DND-41 (cell line): ENCODE measurements at regions not wholly inside any gene's neighbourhood (a gene's known extent, or its start where the extent isn't known, plus 50 kb on each side); places are given as distances from the start of the nearest gene placed in this dataset.
"Not testable (repeated sequence)": the region's sequence is repeated elsewhere in the genome, so short reads cannot be mapped to it uniquely, and the experiment has no call there.

Experiments
- ATAC-seq: fragments of 200-7000 bp; cut with Tn5 transposase; 3 replicates; pipeline ENCODE4 v1.9.1; 2021; ENCODE audit warnings: low read depth; ENCODE audit not compliant: insufficient read depth
- DNase-seq: peaks from one replicate; pipeline ENCODE4 v3.0.0-alpha.2; 2020
- H2AFZ ChIP-seq: 2 replicates; pipeline ENCODE4 v1.6.0; 2012; ENCODE audit warnings: low read depth, low read length
- H3K27ac ChIP-seq: 2 replicates; pipeline ENCODE4 v1.5.1; 2012; ENCODE audit warnings: low read length, inconsistent platforms
- H3K27me3 ChIP-seq: fragments of 200-600 bp; sonication (generic); 2 replicates; pipeline ENCODE4 v1.6.0; 2012; ENCODE audit warnings: low read length, mild to moderate bottlenecking, inconsistent platforms; ENCODE audit not compliant: insufficient read depth, poor library complexity
- H3K36me3 ChIP-seq: 2 replicates; pipeline ENCODE4 v1.5.1; 2012; ENCODE audit warnings: low read length, inconsistent platforms; ENCODE audit not compliant: insufficient read depth
- H3K4me1 ChIP-seq: 2 replicates; pipeline ENCODE4 v1.5.1; 2012; ENCODE audit warnings: mild to moderate bottlenecking, low read length; ENCODE audit not compliant: insufficient read depth
- H3K4me2 ChIP-seq: 2 replicates; pipeline ENCODE4 v1.6.0; 2012; ENCODE audit warnings: mild to moderate bottlenecking, moderate library complexity, low read length, inconsistent platforms; ENCODE audit not compliant: insufficient read depth
- H3K4me3 ChIP-seq, 2 experiments: fragments of 200-600 bp in 1 of 2; shearing (Covaris generic) in 1 of 2; 2 replicates each; pipeline ENCODE4 v1.5.1; 2012 to 2016; ENCODE audit warnings: inconsistent platforms in 2 of 2, low read length in 2 of 2, mild to moderate bottlenecking in 2 of 2, low read depth in 1 of 2, moderate library complexity in 1 of 2
- H3K79me2 ChIP-seq: 2 replicates; pipeline ENCODE4 v1.6.0; 2012; ENCODE audit warnings: low read length, inconsistent platforms; ENCODE audit not compliant: insufficient read depth
- H3K9ac ChIP-seq: 2 replicates; pipeline ENCODE4 v1.6.0; 2012; ENCODE audit warnings: low read depth, mild to moderate bottlenecking, inconsistent platforms, low read length, moderate library complexity
- H3K9me3 ChIP-seq: 2 replicates; pipeline ENCODE4 v1.5.1; 2012; ENCODE audit warnings: low read length, moderate library complexity, mild to moderate bottlenecking, inconsistent platforms; ENCODE audit not compliant: insufficient read depth, severe bottlenecking
- H4K20me1 ChIP-seq: 2 replicates; pipeline ENCODE4 v1.6.0; 2012; ENCODE audit warnings: low read length; ENCODE audit not compliant: insufficient read depth
- EZH2 ChIP-seq: IDR thresholded peaks from 3 replicates; pipeline ENCODE4 v1.6.1; 2012; ENCODE audit warnings: borderline replicate concordance, low read depth, mild to moderate bottlenecking, moderate library complexity, low read length, inconsistent platforms; ENCODE audit not compliant: severe bottlenecking
- TF ChIP-seq, protein P1 (sequence below): IDR thresholded peaks from 2 replicates; pipeline ENCODE4 v1.5.1; 2012; ENCODE audit warnings: borderline replicate concordance, low read length, moderate library complexity, mild to moderate bottlenecking; ENCODE audit not compliant: poor library complexity, severe bottlenecking; ENCODE audit errors: extremely low read depth

DNA sequence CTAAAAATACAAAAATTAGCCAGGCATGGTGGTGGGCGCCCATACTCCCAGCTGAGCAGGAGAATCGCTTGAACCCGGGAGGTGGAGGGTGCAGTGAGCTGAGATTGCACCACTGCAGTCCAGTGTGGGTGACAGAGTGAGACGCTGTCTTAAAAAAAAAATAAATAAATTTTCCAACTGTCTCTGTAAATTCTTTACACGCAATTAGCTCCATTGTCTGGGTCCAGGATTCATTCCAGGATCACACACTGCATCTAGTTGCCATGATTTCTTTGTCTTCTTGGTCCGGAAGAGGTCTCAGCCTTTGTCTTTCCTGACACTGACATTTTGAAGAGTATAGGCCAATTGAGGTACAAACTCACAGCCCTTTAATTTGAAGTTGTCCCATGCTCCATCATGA, 167.6 kb upstream of the NYAP2 start:
- Histone ChIP-seq H3K27me3 (no peaks in the 10 kb centered on the region), H3K4me1 (no peaks in the 10 kb centered on the region), H3K27ac (no peak overlapping the region), H3K4me3 (no peak overlapping the region), H2AFZ (no peak overlapping the region), H3K9ac (no peak overlapping the region), H4K20me1 (no peaks in the 10 kb centered on the region), H3K4me2 (no peak overlapping the region), H3K79me2 (no peaks in the 10 kb centered on the region), H3K36me3 (no peaks in the 10 kb centered on the region), H3K9me3 (no peaks in the 10 kb centered on the region)
- no peak for ATAC-seq
- no peak for DNase-seq
- TF ChIP-seq EZH2 = no peak
- TF ChIP-seq, protein P1, sequence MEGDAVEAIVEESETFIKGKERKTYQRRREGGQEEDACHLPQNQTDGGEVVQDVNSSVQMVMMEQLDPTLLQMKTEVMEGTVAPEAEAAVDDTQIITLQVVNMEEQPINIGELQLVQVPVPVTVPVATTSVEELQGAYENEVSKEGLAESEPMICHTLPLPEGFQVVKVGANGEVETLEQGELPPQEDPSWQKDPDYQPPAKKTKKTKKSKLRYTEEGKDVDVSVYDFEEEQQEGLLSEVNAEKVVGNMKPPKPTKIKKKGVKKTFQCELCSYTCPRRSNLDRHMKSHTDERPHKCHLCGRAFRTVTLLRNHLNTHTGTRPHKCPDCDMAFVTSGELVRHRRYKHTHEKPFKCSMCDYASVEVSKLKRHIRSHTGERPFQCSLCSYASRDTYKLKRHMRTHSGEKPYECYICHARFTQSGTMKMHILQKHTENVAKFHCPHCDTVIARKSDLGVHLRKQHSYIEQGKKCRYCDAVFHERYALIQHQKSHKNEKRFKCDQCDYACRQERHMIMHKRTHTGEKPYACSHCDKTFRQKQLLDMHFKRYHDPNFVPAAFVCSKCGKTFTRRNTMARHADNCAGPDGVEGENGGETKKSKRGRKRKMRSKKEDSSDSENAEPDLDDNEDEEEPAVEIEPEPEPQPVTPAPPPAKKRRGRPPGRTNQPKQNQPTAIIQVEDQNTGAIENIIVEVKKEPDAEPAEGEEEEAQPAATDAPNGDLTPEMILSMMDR = no peak

DNA sequence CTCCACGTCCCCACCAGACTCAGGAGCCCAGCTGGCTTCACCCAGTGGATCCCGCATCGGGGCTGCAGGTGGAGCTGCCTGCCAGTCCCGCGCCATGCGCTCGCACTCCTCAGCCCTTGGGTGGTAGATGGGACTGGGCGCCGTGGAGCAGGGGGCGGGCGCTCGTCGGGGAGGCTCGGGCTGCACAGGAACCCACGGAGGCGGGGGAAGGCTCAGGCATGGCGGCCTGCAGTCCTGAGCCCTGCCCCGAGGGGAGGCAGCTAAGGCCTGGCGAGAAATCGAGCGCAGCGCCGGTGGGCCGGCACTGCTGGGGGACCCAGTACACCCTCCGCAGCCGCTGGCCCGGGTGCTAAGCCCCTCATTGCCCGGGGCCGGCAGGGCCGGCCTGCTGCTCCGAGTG, 170.2 kb upstream of the NYAP2 start:
- not testable (repeated sequence) for ATAC-seq, DNase-seq, H3K9ac ChIP-seq

DNA sequence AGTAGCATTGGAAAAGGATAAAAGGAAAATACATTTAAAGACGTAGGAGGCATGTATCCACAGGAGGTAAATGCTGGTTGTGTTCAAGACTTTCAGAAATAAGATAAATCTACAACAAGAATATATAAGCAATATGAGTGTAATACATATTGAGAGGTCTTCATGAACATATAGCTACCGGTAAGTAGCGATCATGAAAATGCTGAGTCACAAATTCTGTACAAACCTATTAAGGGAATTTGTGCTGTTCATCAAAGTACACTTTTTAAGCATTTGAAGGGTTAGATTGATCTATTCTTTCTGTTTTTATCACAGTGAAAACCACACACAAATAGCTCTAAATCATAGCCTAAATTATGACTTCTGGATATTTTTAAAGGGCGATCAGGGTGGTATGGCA, 173.1 kb upstream of the NYAP2 start:
- no peak for DNase-seq
- H3K27me3 ChIP-seq = no peaks in the 10 kb centered on the region
- H3K4me3 ChIP-seq = no peak overlapping the region
- H2AFZ ChIP-seq = no peak overlapping the region
- H3K27ac ChIP-seq = no peak overlapping the region
- H3K79me2 ChIP-seq = no peaks in the 10 kb centered on the region
- ATAC-seq = no peak
- no peaks in the 10 kb centered on the region for H3K4me1 ChIP-seq
- H4K20me1 ChIP-seq = no peaks in the 10 kb centered on the region
- no peaks in the 10 kb centered on the region for H3K36me3 ChIP-seq
- no peak overlapping the region for H3K4me2 ChIP-seq
- H3K9ac ChIP-seq = no peak overlapping the region
- no peaks in the 10 kb centered on the region for H3K9me3 ChIP-seq
- no peak for TF ChIP-seq EZH2
- TF ChIP-seq, protein P1 = no peak

More for the DNA sequence above, 170.2 kb upstream of the NYAP2 start:
- not testable (repeated sequence) for H4K20me1 ChIP-seq, H3K4me3 ChIP-seq, H2AFZ ChIP-seq, H3K27ac ChIP-seq, H3K36me3 ChIP-seq, H3K79me2 ChIP-seq, H3K9me3 ChIP-seq, H3K27me3 ChIP-seq, H3K4me1 ChIP-seq, H3K4me2 ChIP-seq

- no peaks in the 10 kb centered on the region for H3K9me3 ChIP-seq
- TF ChIP-seq, protein P1 = no peak
- no peak for TF ChIP-seq EZH2
- no peak overlapping the region for H3K4me3 ChIP-seq
- no peak overlapping the region for H3K4me2 ChIP-seq
- H4K20me1 ChIP-seq = no peaks in the 10 kb centered on the region
- H3K9ac ChIP-seq = no peak overlapping the region
- H3K36me3 ChIP-seq = no peaks in the 10 kb centered on the region
- H3K27ac ChIP-seq = no peak overlapping the region
- H3K4me1 ChIP-seq = no peaks in the 10 kb centered on the region
- no peak overlapping the region for H2AFZ ChIP-seq
- DNase-seq (no peak), ATAC-seq (no peak)
- no peaks in the 10 kb centered on the region for H3K27me3 ChIP-seq
- H3K79me2 ChIP-seq = no peaks in the 10 kb centered on the region
Observed at GRCh38 chr2:225223301-225223700, 176.2 kb upstream of the NYAP2 start.
